ENCODE measurements at regions not wholly inside any gene's neighbourhood (a gene's known extent, or its start where the extent isn't known, plus 50 kb on each side); places are given as distances from the start of the nearest gene placed in this dataset.
"Not testable (repeated sequence)": the region's sequence is repeated elsewhere in the genome, so short reads cannot be mapped to it uniquely, and the experiment has no call there.

- DNase-seq (ENCODE audit: low read depth, low spot score) = no peak
These were observed 124.6 kb upstream of the ZEB2 start for GRCh38 chr2:144644549-144644948.

GRCh38 chr2:144643537-144644336 is 123.8 kb upstream of the ZEB2 start:
- DNase-seq (ENCODE audit: low read depth, low spot score) = no peak

- DNase-seq (ENCODE audit: low read depth, low spot score) = no peak
These were observed 122.9 kb upstream of the ZEB2 start for GRCh38 chr2:144642856-144643255.

GRCh38 chr2:144642131-144642530 is 122.2 kb upstream of the ZEB2 start:
- no peak for DNase-seq (ENCODE audit: low read depth, low spot score)

- not testable (repeated sequence) for DNase-seq (ENCODE audit: low read depth, low spot score)
These were observed 118.3 kb upstream of the ZEB2 start for GRCh38 chr2:144638250-144638649.

- DNase-seq (ENCODE audit: low read depth, low spot score) = not testable (repeated sequence)
These were observed 116.9 kb upstream of the ZEB2 start for GRCh38 chr2:144636860-144637259.

- no peak for DNase-seq (ENCODE audit: low read depth, low spot score)
These were observed 112.9 kb upstream of the ZEB2 start for GRCh38 chr2:144632809-144633208.

GRCh38 chr2:144631636-144632035 is 111.7 kb upstream of the ZEB2 start:
- no peak for DNase-seq (ENCODE audit: low read depth, low spot score)

GRCh38 chr2:144630459-144631215 is 110.7 kb upstream of the ZEB2 start:
- DNase-seq (ENCODE audit: low read depth, low spot score) = no peak

GRCh38 chr2:144629935-144630334 is 110.0 kb upstream of the ZEB2 start:
- no peak for DNase-seq (ENCODE audit: low read depth, low spot score)

- DNase-seq (ENCODE audit: low read depth, low spot score) = no peak
These were observed 108.6 kb upstream of the ZEB2 start for GRCh38 chr2:144628566-144628965.

- no peak for DNase-seq (ENCODE audit: low read depth, low spot score)
These were observed 105.7 kb upstream of the ZEB2 start for GRCh38 chr2:144625626-144626025.

GRCh38 chr2:144625226-144625625 is 105.3 kb upstream of the ZEB2 start:
- no peak for DNase-seq (ENCODE audit: low read depth, low spot score)

- DNase-seq (ENCODE audit: low read depth, low spot score) = no peak
These were observed 104.5 kb upstream of the ZEB2 start for GRCh38 chr2:144624451-144624850.

GRCh38 chr2:144622373-144622772 is 102.5 kb upstream of the ZEB2 start:
- not testable (repeated sequence) for DNase-seq (ENCODE audit: low read depth, low spot score)

- DNase-seq (ENCODE audit: low read depth, low spot score) = no peak
These were observed 101.3 kb upstream of the ZEB2 start for GRCh38 chr2:144621266-144621665.

GRCh38 chr2:144619760-144620159 is 99.8 kb upstream of the ZEB2 start:
- DNase-seq (ENCODE audit: low read depth, low spot score) = no peak

GRCh38 chr2:144617171-144617570 is 97.3 kb upstream of the ZEB2 start:
- DNase-seq (ENCODE audit: low read depth, low spot score) = not testable (repeated sequence)

- DNase-seq (ENCODE audit: low read depth, low spot score) = no peak
These were observed 96.1 kb upstream of the ZEB2 start for GRCh38 chr2:144615866-144616565.

- DNase-seq (ENCODE audit: low read depth, low spot score) = no peak
These were observed 88.1 kb upstream of the ZEB2 start for GRCh38 chr2:144607891-144608521.

GRCh38 chr2:144607099-144607498 is 87.2 kb upstream of the ZEB2 start:
- DNase-seq (ENCODE audit: low read depth, low spot score) = no peak
